Thyroid gland (tissue), 4 donors: ENCODE measurements at regions not wholly inside any gene's neighbourhood (a gene's known extent, or its start where the extent isn't known, plus 50 kb on each side); places are given as distances from the start of the nearest gene placed in this dataset.

Experiments
- DNase-seq, 2 donors: peaks; one replicate each; pipeline ENCODE4 v3.0.0-alpha.2; 2019
- H3K27ac ChIP-seq, 3 donors: fragments of 200-600 bp; sonication (generic); 1 replicate in 2 of 3; 2 replicates in 1 of 3; pipeline ENCODE4 v1.5.1; 2016 to 2019; ENCODE audit warnings: mild to moderate bottlenecking in 1 of 3, moderate library complexity in 1 of 3
- H3K27me3 ChIP-seq: fragments of 200-600 bp; sonication (generic); one replicate; pipeline ENCODE4 v1.5.1; 2019
- H3K36me3 ChIP-seq, 2 donors: fragments of 200-600 bp; sonication (generic); one replicate each; pipeline ENCODE4 v1.5.1; 2016 to 2019
- H3K4me1 ChIP-seq, 2 donors: fragments of 200-600 bp; sonication (generic); one replicate each; pipeline ENCODE4 v1.5.1; 2017 to 2019
- H3K4me3 ChIP-seq, 3 donors: fragments of 200-600 bp; sonication (generic); replicated peaks in 1 of 3; 1 replicate in 2 of 3; 2 replicates in 1 of 3; pipeline ENCODE4 v1.5.1; 2016; ENCODE audit warnings: mild to moderate bottlenecking in 1 of 3
- H3K9me3 ChIP-seq: fragments of 200-600 bp; sonication (generic); one replicate; pipeline ENCODE4 v1.5.1; 2017
- CTCF ChIP-seq, 6 experiments: fragments of 200-600 bp in 3 of 6; fragments of 450-650 bp in 3 of 6; sonication (generic) in 3 of 6; IDR thresholded peaks; one replicate each; pipeline ENCODE4 v1.5.1; 2016 to 2019; ENCODE audit warnings: antibody characterized with exemption in 6 of 6, mild to moderate bottlenecking in 2 of 6, inconsistent platforms in 1 of 6, moderate library complexity in 1 of 6
- POLR2A ChIP-seq, 2 donors: fragments of 450-650 bp; IDR thresholded peaks; one replicate each; pipeline ENCODE4 v1.6.1; 2017; ENCODE audit warnings: antibody characterized with exemption in 2 of 2, mild to moderate bottlenecking in 2 of 2, moderate library complexity in 1 of 2
- WGBS, 2 donors: methylation state at CpG; one replicate each; pipeline ENCODE4 v1.1.5; 2017; 5-methylcytosine and 5-hydroxymethylcytosine counted together
- intact Hi-C: fragments of 100-400 bp; cut with DNase I; formaldehyde crosslinking; loops from one replicate; pipeline ENCODE4 v1.15.1; 2023

- intact Hi-C loops: no loop called here
- 67% methylated on average over 2 of the region's 2 CpGs for WGBS, 2 donors
- Histone ChIP-seq H3K4me1 (no peaks in the 10 kb centered on the region), H3K27me3 (no peaks in the 10 kb centered on the region), H3K4me3 (no peak overlapping the region), H3K27ac (no peak overlapping the region), H3K9me3 (no peaks in the 10 kb centered on the region), H3K36me3 (no peaks in the 10 kb centered on the region)
- no peak for DNase-seq
- TF ChIP-seq CTCF (IDR thresholded peaks at IDR 0.05) (no peak), POLR2A (IDR thresholded peaks at IDR 0.05) (no peak)
These were observed 139.9 kb upstream of the IGSF21 start for GRCh38 chr1:17967623-17968255.

DNA sequence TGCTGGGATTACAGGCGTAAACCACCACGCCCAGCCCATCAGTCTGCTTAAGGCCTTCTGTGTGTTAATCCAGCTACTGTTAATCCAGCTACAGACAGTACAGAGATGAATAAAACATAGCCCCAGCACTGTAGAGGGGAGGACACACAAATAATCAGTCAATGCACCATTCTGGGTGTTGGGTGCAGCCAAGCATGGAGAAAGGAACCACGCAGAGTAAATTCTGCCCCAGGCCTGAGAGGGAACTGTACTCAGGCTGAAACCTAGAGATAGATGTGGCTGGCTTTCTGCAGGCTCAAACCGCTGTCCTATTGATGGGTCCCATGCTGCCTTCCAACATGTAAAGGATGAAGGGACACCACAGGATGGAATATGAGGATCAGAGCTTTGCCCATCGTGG, 136.8 kb upstream of the IGSF21 start:
- Histone ChIP-seq H3K27me3 (no peaks in the 10 kb centered on the region), H3K4me1 (no peaks in the 10 kb centered on the region), H3K27ac (no peak overlapping the region), H3K9me3 (no peaks in the 10 kb centered on the region), H3K4me3 (no peak overlapping the region), H3K36me3 (no peaks in the 10 kb centered on the region)
- intact Hi-C loops: no loop called here
- no peak for DNase-seq
- no peak for TF ChIP-seq POLR2A (IDR thresholded peaks at IDR 0.05)
- TF ChIP-seq CTCF (IDR thresholded peaks at IDR 0.05): no peak
- WGBS, 2 donors: 82% methylated on average over 5 of the region's 5 CpGs

DNA sequence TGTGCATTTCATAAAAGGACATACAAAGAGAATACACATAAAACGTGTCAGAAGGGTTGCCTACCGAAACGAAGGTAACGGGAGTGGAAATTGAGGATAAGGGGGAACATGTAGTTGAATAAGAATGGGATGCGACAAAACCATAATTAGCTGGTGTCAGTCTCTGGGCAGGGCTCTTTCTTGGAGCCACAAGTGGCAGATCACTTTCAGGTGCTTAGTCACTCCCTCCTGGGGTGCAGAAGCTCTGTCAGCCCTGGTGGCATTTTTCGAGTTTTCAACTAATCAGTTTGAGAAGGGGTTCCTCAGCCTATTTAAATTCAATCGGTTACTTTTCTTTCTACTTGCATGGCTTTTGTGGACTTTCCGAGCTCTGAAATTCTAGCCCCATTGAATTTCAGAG, 133.9 kb upstream of the IGSF21 start:
- Histone ChIP-seq H3K9me3 (no peaks in the 10 kb centered on the region), H3K36me3 (no peaks in the 10 kb centered on the region), H3K27me3 (no peaks in the 10 kb centered on the region), H3K4me3 (no peak overlapping the region), H3K27ac (no peak overlapping the region), H3K4me1 (no peaks in the 10 kb centered on the region)
- DNase-seq: no peak
- TF ChIP-seq POLR2A (IDR thresholded peaks at IDR 0.05) (no peak), CTCF (IDR thresholded peaks at IDR 0.05) (no peak)
- intact Hi-C loops: no loop called here
- 59 to 71% methylated on average over 8 of the region's 8 CpGs for WGBS, 2 donors

DNA sequence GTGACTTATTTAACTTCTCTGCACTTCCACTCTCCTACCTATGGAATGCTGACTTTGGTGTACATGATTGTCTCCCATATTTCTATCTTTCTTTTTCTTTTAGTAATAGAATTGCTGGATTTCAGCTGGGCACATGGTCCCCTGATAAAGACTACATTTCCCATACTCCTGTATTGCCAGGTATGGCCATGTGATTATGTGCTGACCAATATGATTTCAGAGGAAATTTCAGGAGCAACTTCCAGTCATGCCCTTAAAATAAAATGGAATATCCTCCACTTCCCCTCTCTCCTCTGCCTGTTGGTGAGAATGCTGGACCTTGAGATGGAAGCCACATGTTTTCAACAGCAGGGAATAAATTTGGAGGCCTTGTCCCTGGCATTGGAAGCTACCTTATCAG, 130.7 kb upstream of the IGSF21 start:
- H3K36me3 ChIP-seq: no peaks in the 10 kb centered on the region
- H3K27me3 ChIP-seq: no peaks in the 10 kb centered on the region
- H3K9me3 ChIP-seq: no peaks in the 10 kb centered on the region
- H3K4me3 ChIP-seq: no peak overlapping the region
- no peak for DNase-seq
- no peaks in the 10 kb centered on the region for H3K4me1 ChIP-seq
- intact Hi-C loops: no loop called here
- TF ChIP-seq CTCF (IDR thresholded peaks at IDR 0.05) (no peak), POLR2A (IDR thresholded peaks at IDR 0.05) (no peak)
- H3K27ac ChIP-seq: no peak overlapping the region

GRCh38 chr1:17978016-17978415, 129.6 kb upstream of the IGSF21 start:
- Histone ChIP-seq H3K36me3 (no peaks in the 10 kb centered on the region), H3K9me3 (no peaks in the 10 kb centered on the region), H3K27me3 (no peaks in the 10 kb centered on the region), H3K4me3 (no peak overlapping the region), H3K27ac (no peak overlapping the region), H3K4me1 (no peaks in the 10 kb centered on the region)
- WGBS, 2 donors: 58 to 73% methylated on average over 3 of the region's 3 CpGs
- intact Hi-C loops: no loop called here
- no peak for DNase-seq
- no peak for TF ChIP-seq POLR2A (IDR thresholded peaks at IDR 0.05)
- no peak for TF ChIP-seq CTCF (IDR thresholded peaks at IDR 0.05)
